HepG2 (cell line): ENCODE measurements at regions not wholly inside any gene's neighbourhood (a gene's known extent, or its start where the extent isn't known, plus 50 kb on each side); places are given as distances from the start of the nearest gene placed in this dataset.

Experiments
- ATAC-seq: fragments of 200-7000 bp; cut with Tn5 transposase; 3 replicates; pipeline ENCODE4 v1.9.1; 2020; ENCODE audit warnings: mild to moderate bottlenecking, moderate library complexity
- BruUV-seq: library from RNA; stranded (reverse); fragments of 400-500 nt; replicated peaks from 2 replicates; lab custom pipeline; 2021; lab: Mats Ljungman, UMichigan
- CTCF ChIA-PET: fragments of 300-600 bp; formaldehyde crosslinking; extraction: SDS; loops from one replicate; lab custom pipeline; 2021; ENCODE audit warnings: low total read pairs, inconsistent platforms, low intra/inter-chr PET ratio; lab: Yijun Ruan, JAX
- POLR2A ChIA-PET: fragments of 350-600 bp; sonication (Branson Sonifier 250); formaldehyde crosslinking; loops from one replicate; lab custom pipeline; 2020; ENCODE audit warnings: antibody characterized with exemption, inconsistent platforms; lab: Yijun Ruan, JAX
- DNase-seq: peaks from one replicate; pipeline ENCODE4 v3.0.0-alpha.2; 2015; ENCODE audit warnings: low spot score
- FAIRE-seq: peaks from 3 replicates; lab custom pipeline; 2011; peaks lifted over from hg19 to GRCh38; lab: Jason Lieb, UNC
- H2AFZ ChIP-seq: one replicate; pipeline ENCODE4 v1.6.1; 2011; ENCODE audit warnings: low read length, inconsistent platforms
- H3K27ac ChIP-seq: fragments of 300-600 bp; 3 replicates; pipeline ENCODE4 v1.8.0; 2011; ENCODE audit warnings: mixed run types, mild to moderate bottlenecking, mixed read lengths, low read length, inconsistent platforms; ENCODE audit not compliant: insufficient read depth; ENCODE audit errors: extremely low read length
- H3K27me3 ChIP-seq, 2 experiments: fragments of 200-600 bp in 1 of 2; 2 replicates in 1 of 2; 3 replicates in 1 of 2; pipeline versions ENCODE4 v1.6.0 to v1.8.0; 2011; ENCODE audit warnings: low read length in 2 of 2, mild to moderate bottlenecking in 2 of 2, moderate library complexity in 2 of 2, inconsistent platforms in 1 of 2; ENCODE audit not compliant: insufficient read depth in 2 of 2, control insufficient read depth in 1 of 2
- H3K36me3 ChIP-seq, 2 experiments: fragments of 200-600 bp in 1 of 2; replicated peaks in 1 of 2; 2 replicates in 1 of 2; 3 replicates in 1 of 2; pipeline versions ENCODE4 v1.5.1 to v1.8.0; 2011; ENCODE audit warnings: low read length in 2 of 2, inconsistent platforms in 1 of 2; ENCODE audit not compliant: insufficient read depth in 2 of 2, control insufficient read depth in 1 of 2
- H3K4me1 ChIP-seq: 2 replicates; pipeline ENCODE4 v1.5.1; 2012; ENCODE audit warnings: low read length, inconsistent platforms; ENCODE audit not compliant: insufficient read depth
- H3K4me2 ChIP-seq: 2 replicates; pipeline ENCODE4 v1.6.0; 2011; ENCODE audit warnings: low read depth, low read length, inconsistent platforms
- H3K4me3 ChIP-seq, 3 experiments: fragments of 200-600 bp in 1 of 3; sonication (generic), shearing (Covaris generic) in 1 of 3; replicated peaks in 1 of 3; 2 replicates each; pipeline ENCODE4 v1.5.1; 2011 to 2016; ENCODE audit warnings: low read length in 3 of 3, inconsistent platforms in 2 of 3, low read depth in 2 of 3, mild to moderate bottlenecking in 2 of 3, control low read depth in 1 of 3, mixed read lengths in 1 of 3; ENCODE audit not compliant: insufficient read depth in 1 of 3
- H3K79me2 ChIP-seq: one replicate; pipeline ENCODE4 v1.6.1; 2011; ENCODE audit warnings: low read length, inconsistent platforms; ENCODE audit not compliant: insufficient read depth
- H3K9ac ChIP-seq: 2 replicates; pipeline ENCODE4 v1.6.0; 2011; ENCODE audit warnings: mild to moderate bottlenecking, low read depth, low read length, inconsistent platforms; ENCODE audit not compliant: insufficient read depth
- H3K9me3 ChIP-seq: 2 replicates; pipeline ENCODE4 v1.5.1; 2012; ENCODE audit warnings: mild to moderate bottlenecking, low read length
- H4K20me1 ChIP-seq: 2 replicates; pipeline ENCODE4 v1.6.0; 2011; ENCODE audit warnings: inconsistent platforms, mild to moderate bottlenecking, low read length, moderate library complexity; ENCODE audit not compliant: insufficient read depth
- CENPX ChIP-seq: sonication (generic); formaldehyde crosslinking; IDR thresholded peaks from 2 replicates; pipeline ENCODE4 v1.9.0; 2021; ENCODE audit warnings: mild to moderate bottlenecking, missing genetic modification reagents, moderate library complexity
- FOXJ3 ChIP-seq: sonication (generic); formaldehyde crosslinking; IDR thresholded peaks from 2 replicates; pipeline ENCODE4 v1.4.0; 2020; ENCODE audit warnings: missing genetic modification reagents, mild to moderate bottlenecking, borderline replicate concordance
- ISL2 ChIP-seq: sonication (generic); formaldehyde crosslinking; IDR thresholded peaks from 2 replicates; pipeline ENCODE4 v1.5.0; 2020; ENCODE audit warnings: missing genetic modification reagents
- JUND ChIP-seq: sonication (generic); formaldehyde crosslinking; IDR thresholded peaks from 2 replicates; pipeline ENCODE4 v1.8.0; 2022; ENCODE audit warnings: mild to moderate bottlenecking, missing genetic modification reagents
- MAF1 ChIP-seq: sonication (generic); formaldehyde crosslinking; IDR thresholded peaks from 2 replicates; pipeline ENCODE4 v1.5.0; 2020; ENCODE audit warnings: missing genetic modification reagents, borderline replicate concordance
- ZFP36L1 ChIP-seq: sonication (generic); formaldehyde crosslinking; IDR thresholded peaks from 2 replicates; pipeline ENCODE4 v1.8.0; 2022; ENCODE audit warnings: mild to moderate bottlenecking, missing genetic modification reagents, moderate library complexity
- ZNF160 ChIP-seq: sonication (generic); formaldehyde crosslinking; IDR thresholded peaks from 2 replicates; pipeline ENCODE4 v1.8.0; 2022; ENCODE audit warnings: mild to moderate bottlenecking, inconsistent platforms, missing genetic modification reagents
- ZNF251 ChIP-seq: sonication (generic); formaldehyde crosslinking; IDR thresholded peaks from 2 replicates; pipeline ENCODE4 v1.9.0; 2021; ENCODE audit warnings: mild to moderate bottlenecking, missing genetic modification reagents
- ZNF816 ChIP-seq: sonication (generic); formaldehyde crosslinking; IDR thresholded peaks from 2 replicates; pipeline ENCODE4 v1.8.0; 2022; ENCODE audit warnings: missing genetic modification reagents, mild to moderate bottlenecking, borderline replicate concordance
- WGBS: methylation state at CpG from one replicate; pipeline ENCODE4 v1.1.6; 2017; ENCODE audit warnings: low lambda C conversion rate; 5-methylcytosine and 5-hydroxymethylcytosine counted together
- in situ Hi-C: cut with HindIII; loops from 2 replicates; pipeline ENCODE4 v1.10.0; 2017; ENCODE audit warnings: low pct_unique_long_range_greater_than_20kb; ENCODE audit not compliant: extremely low pct_ligation_motif_present
- intact Hi-C: fragments of 100-400 bp; cut with micrococcal nuclease; formaldehyde crosslinking; loops from one replicate; pipeline ENCODE4 v1.10.0; 2022; ENCODE audit not compliant: unreplicated experiment
- TF ChIP-seq, protein P1 (sequence below), 2 experiments: fragments of 450-650 bp in 1 of 2; sonication (generic) in 1 of 2; formaldehyde crosslinking; IDR thresholded peaks; 2 replicates each; pipeline versions ENCODE4 v1.5.0 to v1.8.0; 2020 to 2022; ENCODE audit warnings: mild to moderate bottlenecking in 1 of 2, missing genetic modification reagents in 1 of 2
- TF ChIP-seq, protein P2 (sequence below): sonication (generic); formaldehyde crosslinking; IDR thresholded peaks from 2 replicates; pipeline ENCODE4 v1.4.0; 2020; ENCODE audit warnings: mild to moderate bottlenecking, missing genetic modification reagents, borderline replicate concordance
- TF ChIP-seq, protein P3 (sequence below): IDR thresholded peaks from 2 replicates; pipeline ENCODE4 v1.6.1; 2016; ENCODE audit warnings: missing compliant biosample characterization, missing genetic modification reagents, borderline replicate concordance

DNA sequence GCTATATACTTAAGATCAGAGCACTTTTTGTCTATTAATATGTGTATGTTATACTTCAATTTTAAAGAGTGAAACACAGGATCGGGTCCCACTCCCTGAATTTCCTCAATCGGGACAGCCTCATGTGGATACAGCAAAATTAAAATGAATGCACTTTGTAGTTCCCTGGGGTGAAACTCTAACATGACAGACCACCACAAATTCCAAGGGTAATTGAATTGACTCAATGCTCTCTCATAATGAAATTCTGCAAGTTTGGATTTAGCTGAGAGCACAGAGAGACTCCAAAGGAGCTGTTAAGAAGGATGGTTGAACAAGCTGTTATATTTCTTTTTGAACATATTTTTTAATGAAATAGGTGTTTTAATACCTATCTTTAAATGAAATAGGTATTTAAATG, 413.6 kb downstream of the GXYLT1 start:
- no peak overlapping the region for H3K4me2 ChIP-seq
- H3K4me3 ChIP-seq = no peak overlapping the region
- no peak overlapping the region for H3K9ac ChIP-seq
- intact Hi-C loops = no loop called here
- no peaks in the 10 kb centered on the region for H3K36me3 ChIP-seq
- FAIRE-seq = no peak
- H4K20me1 ChIP-seq = no peaks in the 10 kb centered on the region
- H3K27ac ChIP-seq = no peak overlapping the region
- no peaks in the 10 kb centered on the region for H3K4me1 ChIP-seq
- no peak overlapping the region for H2AFZ ChIP-seq
- ChIA-PET CTCF (no interaction called here), POLR2A (no interaction called here)
- ATAC-seq = no peak
- no peaks in the 10 kb centered on the region for H3K27me3 ChIP-seq
- 3% methylated on average over 2 of the region's 2 CpGs for WGBS
- no peaks in the 10 kb centered on the region for H3K9me3 ChIP-seq
- no peak for TF ChIP-seq ZNF160 (CRISPR knock-in tag)
- TF ChIP-seq, all 625 proteins: peak for 0
- in situ Hi-C loops = no loop called here
- no peaks in the 10 kb centered on the region for H3K79me2 ChIP-seq
- no peak for DNase-seq
- no TSS peak for BruUV-seq

DNA sequence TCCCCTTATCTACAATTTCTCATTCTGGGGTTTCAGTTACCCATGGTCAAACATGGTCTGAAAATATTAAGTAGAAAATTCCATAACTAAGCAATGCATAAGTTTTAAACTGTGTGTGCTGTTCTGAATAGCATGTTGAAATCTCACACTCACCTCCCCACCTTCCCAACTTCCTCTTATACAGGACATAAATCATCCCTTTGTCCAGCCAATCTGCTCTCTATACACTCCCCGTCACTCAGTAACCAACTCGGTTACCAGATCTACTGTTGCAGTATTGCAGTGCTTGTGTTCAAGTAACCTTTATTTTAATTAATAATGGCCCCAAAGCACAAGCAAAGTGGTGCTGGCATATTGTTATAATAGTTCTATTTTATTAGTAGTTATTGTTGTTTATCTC, 420.5 kb downstream of the GXYLT1 start:
- Histone ChIP-seq H3K79me2 (no peaks in the 10 kb centered on the region), H2AFZ (no peak overlapping the region), H3K9ac (no peak overlapping the region), H3K9me3 (no peaks in the 10 kb centered on the region), H3K36me3 (no peaks in the 10 kb centered on the region), H3K27me3 (no peaks in the 10 kb centered on the region), H3K4me2 (no peak overlapping the region), H3K4me1 (no peaks in the 10 kb centered on the region), H3K4me3 (no peak overlapping the region), H3K27ac (no peak overlapping the region), H4K20me1 (no peaks in the 10 kb centered on the region)
- ATAC-seq = no peak
- in situ Hi-C loops (no loop called here), intact Hi-C loops (no loop called here)
- no peak for DNase-seq
- POLR2A ChIA-PET = no interaction called here
- CTCF ChIA-PET = no interaction called here
- TF ChIP-seq JUND (CRISPR knock-in tag) (no peak), FOXJ3 (no peak), ZNF251 (CRISPR knock-in tag) (no peak), CENPX (CRISPR knock-in tag) (no peak), ZNF816 (CRISPR knock-in tag) (no peak), ISL2 (CRISPR knock-in tag) (no peak), MAF1 (CRISPR knock-in tag) (no peak), ZFP36L1 (no peak)
- TF ChIP-seq, protein P1, sequence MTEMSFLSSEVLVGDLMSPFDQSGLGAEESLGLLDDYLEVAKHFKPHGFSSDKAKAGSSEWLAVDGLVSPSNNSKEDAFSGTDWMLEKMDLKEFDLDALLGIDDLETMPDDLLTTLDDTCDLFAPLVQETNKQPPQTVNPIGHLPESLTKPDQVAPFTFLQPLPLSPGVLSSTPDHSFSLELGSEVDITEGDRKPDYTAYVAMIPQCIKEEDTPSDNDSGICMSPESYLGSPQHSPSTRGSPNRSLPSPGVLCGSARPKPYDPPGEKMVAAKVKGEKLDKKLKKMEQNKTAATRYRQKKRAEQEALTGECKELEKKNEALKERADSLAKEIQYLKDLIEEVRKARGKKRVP (CRISPR knock-in tag; IDR thresholded peaks at IDR 0.05) = no peak
- TF ChIP-seq, protein P2, sequence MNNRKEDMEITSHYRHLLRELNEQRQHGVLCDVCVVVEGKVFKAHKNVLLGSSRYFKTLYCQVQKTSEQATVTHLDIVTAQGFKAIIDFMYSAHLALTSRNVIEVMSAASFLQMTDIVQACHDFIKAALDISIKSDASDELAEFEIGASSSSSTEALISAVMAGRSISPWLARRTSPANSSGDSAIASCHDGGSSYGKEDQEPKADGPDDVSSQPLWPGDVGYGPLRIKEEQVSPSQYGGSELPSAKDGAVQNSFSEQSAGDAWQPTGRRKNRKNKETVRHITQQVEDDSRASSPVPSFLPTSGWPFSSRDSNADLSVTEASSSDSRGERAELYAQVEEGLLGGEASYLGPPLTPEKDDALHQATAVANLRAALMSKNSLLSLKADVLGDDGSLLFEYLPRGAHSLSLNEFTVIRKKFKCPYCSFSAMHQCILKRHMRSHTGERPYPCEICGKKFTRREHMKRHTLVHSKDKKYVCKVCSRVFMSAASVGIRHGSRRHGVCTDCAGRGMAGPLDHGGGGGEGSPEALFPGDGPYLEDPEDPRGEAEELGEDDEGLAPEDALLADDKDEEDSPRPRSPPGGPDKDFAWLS (CRISPR knock-in tag) = no peak
- TF ChIP-seq, protein P3, sequence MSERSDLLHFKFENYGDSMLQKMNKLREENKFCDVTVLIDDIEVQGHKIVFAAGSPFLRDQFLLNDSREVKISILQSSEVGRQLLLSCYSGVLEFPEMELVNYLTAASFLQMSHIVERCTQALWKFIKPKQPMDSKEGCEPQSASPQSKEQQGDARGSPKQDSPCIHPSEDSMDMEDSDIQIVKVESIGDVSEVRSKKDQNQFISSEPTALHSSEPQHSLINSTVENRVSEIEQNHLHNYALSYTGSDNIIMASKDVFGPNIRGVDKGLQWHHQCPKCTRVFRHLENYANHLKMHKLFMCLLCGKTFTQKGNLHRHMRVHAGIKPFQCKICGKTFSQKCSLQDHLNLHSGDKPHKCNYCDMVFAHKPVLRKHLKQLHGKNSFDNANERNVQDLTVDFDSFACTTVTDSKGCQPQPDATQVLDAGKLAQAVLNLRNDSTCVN (CRISPR knock-in tag) = no peak
- 2% methylated on average over 2 of the region's 2 CpGs for WGBS
- FAIRE-seq = no peak
- BruUV-seq = no TSS peak
